ENCODE measurements at regions not wholly inside any gene's neighbourhood (a gene's known extent, or its start where the extent isn't known, plus 50 kb on each side); places are given as distances from the start of the nearest gene placed in this dataset.

GRCh38 chr4:101651778-101652177, 138.8 kb upstream of the BANK1 start:
- no peak for TF ChIP-seq USF2 (IDR thresholded peaks at IDR 0.05)
- TF ChIP-seq RAD21 (conservative IDR thresholded peaks at IDR 0.05 in 1 of 2, IDR thresholded peaks at IDR 0.05 in 1 of 2) = no peak
- no peak for TF ChIP-seq E2F6 (IDR thresholded peaks at IDR 0.05; ENCODE audit: borderline replicate concordance, low read depth)
- TF ChIP-seq CTCF (IDR thresholded peaks at IDR 0.05) = no peak
- no peak for TF ChIP-seq CEBPB (IDR thresholded peaks at IDR 0.05)
- no peak for TF ChIP-seq BHLHE40 (IDR thresholded peaks at IDR 0.05; ENCODE audit: low read depth, low read length)
- no peak for TF ChIP-seq NFE2L2 (conservative IDR thresholded peaks at IDR 0.05; ENCODE audit: low read length)
- TF ChIP-seq NR3C1 (IDR thresholded peaks at IDR 0.05) = no peak
- TF ChIP-seq ZFP36 (IDR thresholded peaks at IDR 0.05; ENCODE audit: borderline replicate concordance, partially characterized antibody) = no peak
- TF ChIP-seq POLR2A (IDR thresholded peaks at IDR 0.05; ENCODE audit: low read length) = no peak
- TF ChIP-seq MAX (IDR thresholded peaks at IDR 0.05) = no peak
- no peak for TF ChIP-seq ZNF302 (CRISPR knock-in tag; IDR thresholded peaks at IDR 0.05)
- TF ChIP-seq EP300 (IDR thresholded peaks at IDR 0.05) = no peak
- TF ChIP-seq EHMT2 (IDR thresholded peaks at IDR 0.05; ENCODE audit: low read depth) = no peak
